ENCODE measurements at regions not wholly inside any gene's neighbourhood (a gene's known extent, or its start where the extent isn't known, plus 50 kb on each side); places are given as distances from the start of the nearest gene placed in this dataset.

DNA sequence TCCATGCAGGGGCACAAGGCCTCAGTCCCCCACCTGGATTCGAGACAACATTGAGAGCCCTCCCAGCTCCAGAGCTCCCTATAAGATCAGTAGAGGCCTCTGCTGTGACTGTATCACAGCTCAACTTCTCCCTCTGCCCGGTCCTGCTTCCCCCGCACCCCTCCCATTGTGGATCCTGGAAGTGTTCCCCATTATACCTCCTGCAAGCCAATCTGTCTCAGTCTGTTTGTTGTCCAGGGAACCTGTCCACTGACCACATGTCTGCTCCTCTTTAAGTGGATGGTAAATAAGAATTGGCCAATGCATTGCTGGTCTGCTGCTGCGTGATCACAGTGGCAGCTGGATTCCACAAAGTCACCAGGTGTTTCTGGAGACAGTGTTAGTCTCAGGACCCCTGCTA, 259.7 kb upstream of the HABP2 start:
- ATAC-seq: peak; percentile 34
- Mint-ChIP-seq H3K27ac (no peak overlapping the region), H3K36me3 (no peaks in the 10 kb centered on the region), H3K4me3 (no peak overlapping the region), H3K27me3 (peaks cover 23% of the 10 kb centered on the region), H3K4me1 (no peaks in the 10 kb centered on the region), H3K9me3 (no peaks in the 10 kb centered on the region)

DNA sequence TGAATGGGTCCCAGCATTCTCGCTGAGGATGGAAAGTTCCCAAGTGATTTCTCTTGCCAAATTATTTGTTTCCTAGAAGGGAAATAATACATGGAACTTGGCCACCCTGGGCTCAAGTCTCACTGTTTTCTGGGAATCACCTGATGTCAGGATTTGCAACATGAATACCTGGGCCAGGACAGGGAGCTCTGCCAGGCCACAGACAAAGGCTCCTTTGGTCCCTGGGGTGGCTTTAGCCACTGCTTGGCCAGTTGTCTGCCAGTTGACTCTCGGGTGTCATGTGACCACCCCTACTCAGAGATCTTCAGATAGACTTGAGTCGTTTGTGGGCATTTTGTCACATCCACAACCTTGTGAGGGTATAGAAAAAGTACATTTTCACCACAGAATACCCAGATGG, 258.0 kb upstream of the HABP2 start:
- Mint-ChIP-seq H3K36me3 (no peaks in the 10 kb centered on the region), H3K27ac (no peak overlapping the region), H3K4me3 (no peak overlapping the region), H3K27me3 (peaks cover 35% of the 10 kb centered on the region), H3K4me1 (no peaks in the 10 kb centered on the region), H3K9me3 (no peaks in the 10 kb centered on the region)
- ATAC-seq: no peak

DNA sequence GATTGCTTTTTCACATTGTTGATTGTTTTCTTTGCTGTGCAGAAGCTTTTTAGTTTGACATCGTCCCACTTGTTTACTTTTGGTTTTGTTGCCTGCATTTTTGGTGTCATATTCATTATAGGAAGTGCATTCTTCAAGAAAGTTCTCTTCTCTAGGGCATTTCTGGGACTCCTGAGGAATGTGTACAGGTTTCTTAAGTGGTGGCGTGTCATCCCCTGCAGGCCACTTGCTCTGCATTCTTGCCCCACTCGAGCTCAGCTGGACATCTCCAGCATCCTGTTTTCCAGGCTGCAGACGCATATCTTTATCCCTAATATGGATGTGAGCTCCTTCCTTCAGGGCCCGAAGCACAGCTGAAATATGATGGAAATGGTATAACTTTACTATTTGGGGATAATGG, 255.6 kb upstream of the HABP2 start:
- peaks cover 8% of the 10 kb centered on the region for H3K4me1 Mint-ChIP-seq
- H3K27me3 Mint-ChIP-seq: peaks cover 35% of the 10 kb centered on the region
- no peak overlapping the region for H3K27ac Mint-ChIP-seq
- ATAC-seq: no peak
- no peaks in the 10 kb centered on the region for H3K9me3 Mint-ChIP-seq
- no peak overlapping the region for H3K4me3 Mint-ChIP-seq
- H3K36me3 Mint-ChIP-seq: no peaks in the 10 kb centered on the region

DNA sequence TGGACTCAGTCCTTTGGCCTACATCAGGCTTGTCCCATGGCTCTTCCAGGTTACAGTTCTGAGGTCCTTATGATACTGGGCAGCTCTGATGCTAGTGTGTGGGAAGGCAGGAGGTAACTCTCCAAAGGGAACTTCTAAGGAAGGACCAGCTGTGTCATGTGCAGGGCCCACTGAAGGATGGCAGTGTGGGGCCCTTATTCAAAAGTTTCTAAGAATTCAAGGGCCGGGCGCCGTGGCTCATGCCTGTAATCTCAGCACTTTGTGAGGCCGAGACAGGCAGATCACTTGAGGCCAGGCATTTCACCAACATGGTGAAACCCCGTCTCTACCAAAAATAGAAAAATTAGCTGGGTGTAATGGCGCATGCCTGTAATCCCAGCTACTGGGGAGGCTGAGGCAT, 254.2 kb upstream of the HABP2 start:
- no peak for ATAC-seq
- Mint-ChIP-seq H3K9me3 (no peaks in the 10 kb centered on the region), H3K4me3 (no peak overlapping the region), H3K4me1 (peaks cover 8% of the 10 kb centered on the region), H3K27me3 (peaks cover 35% of the 10 kb centered on the region), H3K27ac (no peak overlapping the region), H3K36me3 (no peaks in the 10 kb centered on the region)

DNA sequence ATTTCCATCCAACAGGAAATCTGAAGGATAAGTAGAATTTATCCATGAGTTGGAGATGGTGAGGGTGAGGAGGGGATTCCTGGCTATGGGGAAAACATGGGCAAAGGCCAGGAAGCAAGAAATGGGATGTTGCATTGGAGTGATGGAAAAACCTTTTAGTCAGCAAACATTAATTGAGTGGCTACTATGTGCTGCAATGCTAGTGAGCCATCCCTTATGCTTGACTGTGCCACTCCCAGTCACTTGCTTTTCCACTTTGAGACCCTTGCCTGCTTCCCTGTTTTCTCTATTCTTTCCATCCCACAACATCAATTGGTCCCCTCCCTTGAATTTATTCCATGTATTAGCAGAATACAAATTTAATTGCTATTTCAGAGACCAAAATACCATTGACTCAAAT, 252.7 kb upstream of the HABP2 start:
- Mint-ChIP-seq H3K9me3 (no peaks in the 10 kb centered on the region), H3K27ac (no peak overlapping the region), H3K4me1 (peaks cover 8% of the 10 kb centered on the region), H3K27me3 (peaks cover 35% of the 10 kb centered on the region), H3K4me3 (no peak overlapping the region), H3K36me3 (no peaks in the 10 kb centered on the region)
- no peak for ATAC-seq

DNA sequence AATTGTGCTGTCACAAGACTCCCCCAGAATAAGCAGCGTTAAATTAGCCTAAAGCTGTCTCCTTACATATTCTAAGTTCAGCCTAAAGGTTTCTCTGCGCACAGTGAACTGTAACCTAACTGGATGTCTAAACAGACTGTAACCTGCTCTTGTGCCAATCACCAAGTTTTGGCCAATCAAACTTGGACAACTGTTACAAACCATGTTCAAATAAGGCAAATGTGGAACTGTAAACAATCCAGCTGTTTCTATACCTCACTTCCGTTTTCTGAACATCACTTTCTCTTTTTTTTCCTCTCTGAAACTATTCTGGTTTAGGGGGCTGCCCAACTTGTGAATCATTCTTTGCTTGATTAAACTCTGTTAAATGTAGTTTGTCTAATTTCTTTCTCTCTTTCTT, 252.2 kb upstream of the HABP2 start:
- Mint-ChIP-seq H3K27ac (no peak overlapping the region), H3K4me3 (no peak overlapping the region), H3K27me3 (peaks cover 33% of the 10 kb centered on the region), H3K4me1 (peaks cover 8% of the 10 kb centered on the region), H3K9me3 (no peaks in the 10 kb centered on the region), H3K36me3 (no peaks in the 10 kb centered on the region)
- peak; percentile 61 for ATAC-seq

DNA sequence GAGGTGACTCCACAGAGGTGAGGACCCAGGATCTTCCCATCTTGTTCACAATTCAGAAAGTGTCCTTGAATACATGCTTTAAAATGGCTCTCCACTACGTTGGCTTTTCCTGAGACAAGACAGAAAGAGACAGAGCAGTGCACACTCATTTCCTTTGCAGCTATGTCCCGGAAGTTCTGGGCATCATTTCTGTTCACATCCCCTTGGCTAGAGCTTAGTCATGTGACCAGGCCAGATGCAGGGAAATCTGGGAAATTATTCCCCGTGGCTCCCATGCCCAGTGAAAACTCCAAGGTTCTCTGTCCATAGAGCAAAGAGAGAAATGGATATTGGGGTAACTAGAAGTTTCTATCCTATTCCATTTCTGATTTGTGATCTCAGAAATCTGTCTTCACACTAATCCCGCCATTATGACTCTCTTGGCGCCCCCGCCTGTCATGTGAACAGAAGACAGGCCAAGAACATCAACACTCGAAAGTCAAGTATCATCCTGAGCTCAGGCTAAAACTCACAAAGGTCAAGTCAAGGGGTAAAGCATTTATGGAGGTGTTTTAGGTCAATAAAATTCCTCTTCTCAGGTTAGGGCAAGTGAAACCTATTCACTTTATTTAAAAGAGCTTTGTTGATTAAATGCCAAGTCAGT, 251.4 kb upstream of the HABP2 start:
- Mint-ChIP-seq H3K27ac (no peak overlapping the region), H3K4me3 (no peak overlapping the region), H3K9me3 (no peaks in the 10 kb centered on the region), H3K4me1 (peaks cover 8% of the 10 kb centered on the region), H3K36me3 (no peaks in the 10 kb centered on the region), H3K27me3 (peaks cover 27% of the 10 kb centered on the region)
- no peak for ATAC-seq

DNA sequence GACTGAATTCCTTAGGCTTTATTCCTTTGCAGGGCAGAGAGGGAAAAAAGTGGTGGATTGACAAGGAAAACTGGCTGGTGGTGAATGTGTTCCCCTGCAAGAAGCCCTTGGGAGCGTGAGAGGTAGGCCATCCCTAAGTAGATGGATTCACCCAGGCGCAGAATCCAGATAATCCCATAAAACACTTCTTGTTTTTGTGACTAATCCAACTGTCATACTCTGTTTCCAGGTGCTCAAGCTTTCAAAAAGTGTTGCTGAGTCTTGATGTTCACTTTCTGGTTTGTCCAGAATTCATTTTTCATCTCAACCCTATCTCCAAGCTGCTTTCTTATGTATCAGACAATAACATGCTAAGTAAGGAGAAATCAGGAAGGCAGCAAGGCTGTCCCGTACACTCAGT, 250.8 kb upstream of the HABP2 start:
- Mint-ChIP-seq H3K27ac (no peak overlapping the region), H3K4me1 (peaks cover 8% of the 10 kb centered on the region)

DNA sequence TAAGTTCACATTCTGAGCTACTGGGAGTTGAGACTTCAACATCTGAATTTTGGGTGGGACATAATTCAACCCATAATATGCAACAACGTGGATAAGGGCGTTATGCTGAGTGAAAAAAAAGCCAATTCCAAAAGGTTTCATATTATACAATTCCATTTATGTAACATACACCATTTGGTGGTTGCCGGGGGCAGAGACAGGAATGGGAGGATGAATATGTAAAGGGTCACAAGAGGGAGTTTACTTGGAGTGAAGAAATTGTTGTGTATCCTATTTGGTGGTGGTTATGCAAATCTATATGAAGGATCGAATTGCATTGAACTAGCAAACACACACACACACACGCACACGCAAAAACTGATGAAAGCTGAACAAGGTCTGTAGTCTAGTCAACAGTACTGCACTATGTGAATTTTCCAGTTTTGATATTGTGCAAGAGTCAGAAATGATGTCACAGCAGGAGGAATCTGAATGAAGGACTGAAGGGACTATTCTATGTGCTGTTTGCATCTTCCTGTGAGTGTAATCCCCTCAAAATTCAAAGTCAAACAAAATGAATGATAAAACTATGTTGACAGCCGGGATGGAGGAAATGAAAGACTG, 249.2 kb upstream of the HABP2 start:
- Mint-ChIP-seq H3K27me3 (peaks cover 12% of the 10 kb centered on the region), H3K4me1 (peaks cover 8% of the 10 kb centered on the region), H3K27ac (no peak overlapping the region), H3K36me3 (no peaks in the 10 kb centered on the region), H3K9me3 (no peaks in the 10 kb centered on the region), H3K4me3 (no peak overlapping the region)
- ATAC-seq: no peak

More for the DNA sequence above, 250.8 kb upstream of the HABP2 start:
- Mint-ChIP-seq H3K4me3 (no peak overlapping the region), H3K9me3 (no peaks in the 10 kb centered on the region), H3K27me3 (peaks cover 24% of the 10 kb centered on the region), H3K36me3 (no peaks in the 10 kb centered on the region)
- no peak for ATAC-seq

DNA sequence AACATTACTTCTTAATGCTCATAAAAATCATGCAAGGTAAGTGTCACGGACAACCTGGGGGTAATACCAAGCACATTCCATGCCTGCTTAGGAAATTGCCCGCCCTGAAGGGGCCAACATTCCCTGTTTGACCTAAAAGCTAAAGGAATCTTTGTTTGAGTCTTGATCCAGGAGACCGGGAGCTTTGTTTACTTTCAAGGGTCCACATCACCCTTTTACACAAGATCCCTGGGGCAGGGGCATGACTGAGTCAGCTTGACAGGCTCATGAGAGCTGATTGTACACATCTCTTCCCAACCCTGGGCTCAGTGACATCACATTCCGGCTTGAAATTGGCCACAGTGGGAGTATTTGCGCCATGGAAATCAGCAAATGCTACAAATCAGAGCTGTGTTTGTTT, 248.1 kb upstream of the HABP2 start:
- H3K36me3 Mint-ChIP-seq: no peaks in the 10 kb centered on the region
- H3K4me1 Mint-ChIP-seq: peaks cover 8% of the 10 kb centered on the region
- no peak overlapping the region for H3K27ac Mint-ChIP-seq
- H3K27me3 Mint-ChIP-seq: peaks cover 9% of the 10 kb centered on the region
- no peaks in the 10 kb centered on the region for H3K9me3 Mint-ChIP-seq
- ATAC-seq: no peak
- no peak overlapping the region for H3K4me3 Mint-ChIP-seq

DNA sequence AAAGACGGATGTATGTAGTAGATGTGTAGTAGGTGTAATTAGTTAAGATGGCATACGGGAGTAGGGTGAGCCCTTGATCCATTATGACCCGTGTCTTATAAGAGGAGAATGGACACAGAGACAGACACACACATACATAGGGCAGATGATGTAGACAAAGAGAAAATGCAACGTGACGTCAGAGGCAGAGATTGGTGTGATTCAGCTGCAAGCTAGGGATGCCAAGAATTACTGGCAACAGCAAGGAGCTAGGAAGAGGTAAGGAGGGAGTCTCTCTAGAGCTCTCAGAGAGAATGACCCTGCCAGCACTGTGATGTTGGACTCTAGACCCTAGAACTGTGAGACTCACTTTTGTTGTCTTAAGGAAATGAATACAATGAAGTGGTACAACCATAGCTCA, 247.0 kb upstream of the HABP2 start:
- H3K4me1 Mint-ChIP-seq: peaks cover 2% of the 10 kb centered on the region
- no peak for ATAC-seq
- H3K27ac Mint-ChIP-seq: no peak overlapping the region
- no peak overlapping the region for H3K4me3 Mint-ChIP-seq
- no peaks in the 10 kb centered on the region for H3K36me3 Mint-ChIP-seq
- H3K9me3 Mint-ChIP-seq: no peaks in the 10 kb centered on the region
- H3K27me3 Mint-ChIP-seq: peaks cover 12% of the 10 kb centered on the region

DNA sequence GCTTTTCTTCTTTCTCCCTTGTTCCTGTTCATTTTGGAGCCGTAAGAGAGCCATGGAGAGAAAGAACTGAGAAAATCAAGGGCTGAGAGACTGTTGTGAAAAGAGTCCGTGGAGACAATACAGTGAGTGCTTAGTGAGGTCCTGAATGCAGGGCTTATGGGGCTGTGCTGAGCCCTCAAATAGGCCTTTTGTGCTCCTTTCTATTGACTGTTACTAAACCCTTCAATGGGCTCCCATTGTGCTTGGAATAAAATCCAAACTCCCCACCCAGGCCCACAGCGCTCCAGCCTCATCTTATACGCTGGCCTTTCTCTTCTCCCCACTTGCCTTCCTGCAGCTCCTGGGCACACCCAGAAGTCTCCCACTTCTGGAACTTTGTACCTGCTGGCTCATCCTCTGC, 243.1 kb upstream of the HABP2 start:
- no peaks in the 10 kb centered on the region for H3K36me3 Mint-ChIP-seq
- H3K4me3 Mint-ChIP-seq: no peak overlapping the region
- peaks cover 26% of the 10 kb centered on the region for H3K27me3 Mint-ChIP-seq
- H3K27ac Mint-ChIP-seq: no peak overlapping the region
- no peak for ATAC-seq
- H3K4me1 Mint-ChIP-seq: no peaks in the 10 kb centered on the region
- H3K9me3 Mint-ChIP-seq: no peaks in the 10 kb centered on the region

DNA sequence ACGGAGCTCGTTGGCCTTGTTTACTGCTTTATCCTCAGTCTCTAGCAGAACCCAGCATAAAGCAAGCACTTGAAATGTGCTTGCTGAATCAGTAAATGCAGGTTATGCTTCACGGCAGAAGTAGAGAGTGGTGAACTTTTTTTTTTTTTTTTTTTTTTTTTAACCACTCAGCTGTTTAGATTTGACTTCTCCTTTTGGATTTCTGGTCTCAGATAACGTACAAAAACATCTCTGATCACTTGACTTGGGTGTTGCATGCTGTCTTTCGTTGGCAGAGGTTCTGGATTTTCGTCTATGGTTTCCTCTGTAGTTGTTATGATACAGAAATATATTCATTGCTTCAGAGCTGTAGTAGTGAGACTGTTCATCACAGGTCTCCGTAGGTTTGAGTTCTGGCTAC, 242.5 kb upstream of the HABP2 start:
- Mint-ChIP-seq H3K9me3 (no peaks in the 10 kb centered on the region), H3K27ac (no peak overlapping the region)

DNA sequence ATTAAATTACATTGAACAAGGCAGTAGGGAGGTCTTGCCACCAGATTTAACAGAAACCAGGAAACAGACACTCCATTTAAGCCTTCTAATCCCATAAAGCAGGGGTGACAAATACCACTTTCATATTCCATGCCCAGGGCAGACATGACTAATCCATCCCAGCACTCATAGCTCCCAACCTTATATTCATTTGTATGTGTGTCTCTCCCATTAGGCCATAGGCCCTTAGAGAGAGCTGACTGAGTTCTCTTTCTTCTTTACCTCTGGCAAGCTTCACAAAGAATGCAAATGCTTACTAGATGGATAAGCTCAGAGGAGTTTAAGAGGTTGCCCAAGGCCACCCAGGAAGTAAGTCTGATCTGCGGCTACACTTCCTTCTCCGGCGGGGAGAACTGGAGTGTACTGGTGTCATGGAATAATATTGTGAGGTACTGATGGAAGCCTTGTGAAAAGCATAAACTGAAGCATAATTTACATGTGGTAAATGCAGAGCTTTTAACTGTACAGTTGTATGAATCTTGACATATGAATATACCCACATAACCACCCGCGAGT, 239.7 kb upstream of the HABP2 start:
- H3K4me1 Mint-ChIP-seq: no peaks in the 10 kb centered on the region
- no peak for ATAC-seq
- no peak overlapping the region for H3K27ac Mint-ChIP-seq
- no peak overlapping the region for H3K4me3 Mint-ChIP-seq
- peaks cover 8% of the 10 kb centered on the region for H3K9me3 Mint-ChIP-seq
- H3K27me3 Mint-ChIP-seq: peaks cover 26% of the 10 kb centered on the region
- H3K36me3 Mint-ChIP-seq: no peaks in the 10 kb centered on the region

More for the DNA sequence above, 242.5 kb upstream of the HABP2 start:
- Mint-ChIP-seq H3K4me1 (no peaks in the 10 kb centered on the region), H3K27me3 (peaks cover 26% of the 10 kb centered on the region), H3K36me3 (no peaks in the 10 kb centered on the region), H3K4me3 (no peak overlapping the region)
- no peak for ATAC-seq

DNA sequence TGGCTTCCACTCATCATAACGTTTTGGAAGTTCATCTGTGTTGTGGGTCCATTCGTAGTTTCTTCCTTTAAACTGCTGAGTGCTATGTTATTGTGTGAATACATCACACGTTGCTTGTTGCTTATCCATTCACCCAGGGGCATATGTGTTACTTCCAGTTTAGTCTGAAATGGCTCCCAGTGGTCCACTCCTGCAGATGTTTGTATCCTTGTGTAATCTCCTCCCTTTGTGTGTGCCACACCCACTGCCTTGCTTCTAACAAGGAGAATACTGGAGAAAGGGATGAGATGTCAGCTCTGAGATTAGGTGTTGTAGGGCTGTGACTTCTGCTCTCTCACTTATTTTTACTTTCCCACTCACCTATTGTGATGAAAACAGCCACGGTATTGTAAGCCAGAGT, 239.1 kb upstream of the HABP2 start:
- H3K9me3 Mint-ChIP-seq: peaks cover 9% of the 10 kb centered on the region
- H3K27me3 Mint-ChIP-seq: peaks cover 24% of the 10 kb centered on the region
- ATAC-seq: no peak
- no peaks in the 10 kb centered on the region for H3K36me3 Mint-ChIP-seq
- H3K4me1 Mint-ChIP-seq: no peaks in the 10 kb centered on the region
- no peak overlapping the region for H3K4me3 Mint-ChIP-seq
- H3K27ac Mint-ChIP-seq: no peak overlapping the region

DNA sequence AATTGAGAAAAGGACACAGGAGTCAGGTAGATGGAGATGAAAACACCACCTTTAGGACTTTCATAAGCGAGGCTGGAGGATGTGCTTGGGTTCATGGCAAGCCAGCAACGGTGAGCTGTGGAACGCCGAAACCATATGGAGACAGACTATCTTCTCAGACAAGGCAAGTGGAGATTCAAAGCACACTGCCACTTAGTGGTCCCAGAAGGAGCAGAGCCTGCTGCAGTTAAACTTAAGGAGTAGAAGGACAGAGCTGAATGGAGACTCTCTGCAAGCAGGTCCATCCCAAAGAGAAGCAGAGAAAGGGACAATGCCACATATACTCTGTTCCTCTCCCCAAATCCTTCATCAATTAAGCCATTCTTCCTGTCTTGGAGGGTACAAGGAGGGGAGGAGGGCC, 236.3 kb upstream of the HABP2 start:
- Mint-ChIP-seq H3K36me3 (no peaks in the 10 kb centered on the region), H3K4me1 (no peaks in the 10 kb centered on the region), H3K27ac (no peak overlapping the region), H3K9me3 (peaks cover 9% of the 10 kb centered on the region), H3K27me3 (peaks cover 16% of the 10 kb centered on the region), H3K4me3 (no peak overlapping the region)
- no peak for ATAC-seq

Data from stimulated activated memory B cell treated with anti-CD40 and anti-IgM and Interleukin-4, amounts not matched to agents 10 μg/mL and 1 μg/mL and 100 μg/mL, for 72 hours (primary cell).